NCI-H774 (cell line): ENCODE measurements at regions not wholly inside any gene's neighbourhood (a gene's known extent, or its start where the extent isn't known, plus 50 kb on each side); places are given as distances from the start of the nearest gene placed in this dataset.

Experiments used
- DNase-seq: peaks from one replicate; lab custom pipeline; 2025; lab: John Stamatoyannopoulos, UW

GRCh38 chr6:53744321-53744720, 50.5 kb upstream of the LRRC1 start:
- no peak for DNase-seq

GRCh38 chr6:53741034-53741823, 53.6 kb upstream of the LRRC1 start:
- DNase-seq: no peak

- no peak for DNase-seq
Measured at GRCh38 chr6:53737746-53738145, 57.1 kb upstream of the LRRC1 start.

GRCh38 chr6:53735896-53736295, 58.9 kb upstream of the LRRC1 start:
- DNase-seq: no peak

GRCh38 chr6:53734473-53735299, 60.1 kb upstream of the LRRC1 start:
- no peak for DNase-seq

- no peak for DNase-seq
Measured at GRCh38 chr6:53731866-53732636, 62.8 kb upstream of the LRRC1 start.

- no peak for DNase-seq
Measured at GRCh38 chr6:53730767-53731166, 64.0 kb upstream of the LRRC1 start.

GRCh38 chr6:53728570-53729194, 63.1 kb upstream of the KLHL31 start:
- peak; percentile 45 for DNase-seq

GRCh38 chr6:53727748-53728147, 62.2 kb upstream of the KLHL31 start:
- no peak for DNase-seq

- DNase-seq: peak; percentile 78
Measured at GRCh38 chr6:53725791-53726575, 60.4 kb upstream of the KLHL31 start.

- DNase-seq: no peak
Measured at GRCh38 chr6:53724501-53724900, 58.9 kb upstream of the KLHL31 start.

- no peak for DNase-seq
Measured at GRCh38 chr6:53723331-53723730, 57.8 kb upstream of the KLHL31 start.

GRCh38 chr6:53721766-53722165, 56.2 kb upstream of the KLHL31 start:
- no peak for DNase-seq

- peak; percentile 77 for DNase-seq
Measured at GRCh38 chr6:53718597-53719460, 53.3 kb upstream of the KLHL31 start.

GRCh38 chr6:53717566-53717965, 52.0 kb upstream of the KLHL31 start:
- no peak for DNase-seq

- DNase-seq: no peak
Measured at GRCh38 chr6:53715434-53715833, 49.9 kb upstream of the KLHL31 start.
